Caco-2 (cell line): ENCODE measurements at regions not wholly inside any gene's neighbourhood (a gene's known extent, or its start where the extent isn't known, plus 50 kb on each side); places are given as distances from the start of the nearest gene placed in this dataset.

Source experiments
- BruUV-seq: library from RNA; stranded (reverse); fragments of 400-500 nt; replicated peaks from 2 replicates; lab custom pipeline; 2021; lab: Mats Ljungman, UMichigan
- CTCF ChIA-PET: fragments of 300-600 bp; sonication (Branson Sonifier 250); formaldehyde crosslinking; loops from one replicate; lab custom pipeline; 2022; ENCODE audit warnings: antibody characterized with exemption; lab: Charles Lee
- POLR2A ChIA-PET: fragments of 300-600 bp; sonication (Branson Sonifier 250); formaldehyde crosslinking; loops from one replicate; lab custom pipeline; 2022; ENCODE audit warnings: antibody characterized with exemption; lab: Charles Lee
- DNase-seq, 2 experiments: peaks; one replicate each; pipeline versions ENCODE4 v3.0.0 to v3.0.0-alpha.2; 2020 to 2022
- H3K27me3 ChIP-seq: replicated peaks from 2 replicates; pipeline ENCODE4 v1.6.0; 2011; ENCODE audit warnings: low read length; ENCODE audit not compliant: control insufficient read depth, insufficient read depth
- H3K36me3 ChIP-seq: 2 replicates; pipeline ENCODE4 v1.5.1; 2011; ENCODE audit warnings: low read length; ENCODE audit not compliant: control insufficient read depth, insufficient read depth
- H3K4me1 ChIP-seq: fragments of 250-450 bp; sonication (Bioruptor Pico); 2 replicates; pipeline ENCODE4 v1.5.1; 2020; ENCODE audit warnings: mild to moderate bottlenecking
- H3K4me3 ChIP-seq: 2 replicates; pipeline ENCODE4 v1.5.1; 2011; ENCODE audit warnings: low read depth, mild to moderate bottlenecking, control low read depth, low read length
- H3K9me3 ChIP-seq: fragments of 250-450 bp; sonication (Bioruptor Pico); 2 replicates; pipeline ENCODE4 v1.5.1; 2020; ENCODE audit warnings: mild to moderate bottlenecking, moderate library complexity
- H3K27ac Mint-ChIP-seq: one replicate; pipeline ENCODE4 v1.8.0; 2022; ENCODE audit warnings: mixed read lengths; ENCODE audit not compliant: unreplicated experiment
- H3K27me3 Mint-ChIP-seq: one replicate; pipeline ENCODE4 v1.8.0; 2022; ENCODE audit warnings: mixed read lengths; ENCODE audit not compliant: insufficient read depth, unreplicated experiment
- H3K36me3 Mint-ChIP-seq: one replicate; pipeline ENCODE4 v1.8.0; 2022; ENCODE audit warnings: mild to moderate bottlenecking, mixed read lengths; ENCODE audit not compliant: insufficient read depth, unreplicated experiment
- H3K4me1 Mint-ChIP-seq: one replicate; pipeline ENCODE4 v1.8.0; 2022; ENCODE audit warnings: low read depth, mixed read lengths; ENCODE audit not compliant: unreplicated experiment
- H3K4me3 Mint-ChIP-seq: one replicate; pipeline ENCODE4 v1.8.0; 2022; ENCODE audit warnings: mild to moderate bottlenecking, moderate library complexity, mixed read lengths; ENCODE audit not compliant: unreplicated experiment
- H3K9me3 Mint-ChIP-seq: one replicate; pipeline ENCODE4 v1.8.0; 2022; ENCODE audit warnings: mixed read lengths; ENCODE audit not compliant: unreplicated experiment
- intact Hi-C: fragments of 100-400 bp; cut with micrococcal nuclease; formaldehyde crosslinking; loops from one replicate; pipeline ENCODE4 v1.10.0; 2022; ENCODE audit not compliant: unreplicated experiment
- TF ChIP-seq, protein P1 (sequence below), 2 experiments: fragments of 200-600 bp in 1 of 2; IDR thresholded peaks; 1 replicate in 1 of 2; 2 replicates in 1 of 2; pipeline versions ENCODE4 v1.5.1 to v1.8.0; 2011 to 2022; ENCODE audit warnings: antibody characterized with exemption in 1 of 2, control low read depth in 1 of 2, inconsistent platforms in 1 of 2, low read depth in 1 of 2, low read length in 1 of 2, mild to moderate bottlenecking in 1 of 2, moderate library complexity in 1 of 2; ENCODE audit not compliant: insufficient read depth in 1 of 2, severe bottlenecking in 1 of 2, unreplicated experiment in 1 of 2

DNA sequence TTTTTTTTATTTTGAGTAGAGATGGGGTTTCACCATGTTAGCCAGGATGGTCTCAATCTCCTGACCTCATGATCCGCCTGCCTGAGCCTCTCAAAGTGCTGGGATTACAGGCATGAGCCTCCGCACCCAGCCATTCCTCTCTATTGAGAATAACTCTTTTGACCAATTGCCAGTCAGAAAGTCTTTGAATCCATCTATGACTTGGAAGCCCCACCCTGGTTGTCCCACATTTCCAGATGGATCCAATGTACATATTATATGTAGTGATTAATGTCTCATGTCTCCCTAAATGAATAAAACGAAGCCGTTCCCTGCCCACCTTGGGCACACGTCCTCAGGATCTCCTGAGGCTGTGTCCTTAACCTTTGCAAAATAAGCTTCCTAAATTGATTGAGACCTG, 228.3 kb upstream of the NLRP1 start:
- Mint-ChIP-seq H3K4me1 (no peaks in the 10 kb centered on the region), H3K4me3 (no peak overlapping the region), H3K36me3 (no peaks in the 10 kb centered on the region), H3K27ac (no peak overlapping the region), H3K9me3 (peaks cover 12% of the 10 kb centered on the region), H3K27me3 (no peaks in the 10 kb centered on the region)
- BruUV-seq = no TSS peak
- H3K27me3 ChIP-seq = no peaks in the 10 kb centered on the region
- no peak overlapping the region for H3K4me3 ChIP-seq
- TF ChIP-seq, protein P1, sequence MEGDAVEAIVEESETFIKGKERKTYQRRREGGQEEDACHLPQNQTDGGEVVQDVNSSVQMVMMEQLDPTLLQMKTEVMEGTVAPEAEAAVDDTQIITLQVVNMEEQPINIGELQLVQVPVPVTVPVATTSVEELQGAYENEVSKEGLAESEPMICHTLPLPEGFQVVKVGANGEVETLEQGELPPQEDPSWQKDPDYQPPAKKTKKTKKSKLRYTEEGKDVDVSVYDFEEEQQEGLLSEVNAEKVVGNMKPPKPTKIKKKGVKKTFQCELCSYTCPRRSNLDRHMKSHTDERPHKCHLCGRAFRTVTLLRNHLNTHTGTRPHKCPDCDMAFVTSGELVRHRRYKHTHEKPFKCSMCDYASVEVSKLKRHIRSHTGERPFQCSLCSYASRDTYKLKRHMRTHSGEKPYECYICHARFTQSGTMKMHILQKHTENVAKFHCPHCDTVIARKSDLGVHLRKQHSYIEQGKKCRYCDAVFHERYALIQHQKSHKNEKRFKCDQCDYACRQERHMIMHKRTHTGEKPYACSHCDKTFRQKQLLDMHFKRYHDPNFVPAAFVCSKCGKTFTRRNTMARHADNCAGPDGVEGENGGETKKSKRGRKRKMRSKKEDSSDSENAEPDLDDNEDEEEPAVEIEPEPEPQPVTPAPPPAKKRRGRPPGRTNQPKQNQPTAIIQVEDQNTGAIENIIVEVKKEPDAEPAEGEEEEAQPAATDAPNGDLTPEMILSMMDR (IDR thresholded peaks at IDR 0.05; ENCODE audit: insufficient read depth in 1 of 2, low read depth in 1 of 2, low read length in 1 of 2, severe bottlenecking in 1 of 2, unreplicated experiment in 1 of 2) = no peak
- POLR2A ChIA-PET = no interaction called here
- no peaks in the 10 kb centered on the region for H3K9me3 ChIP-seq
- H3K36me3 ChIP-seq = no peaks in the 10 kb centered on the region
- no peak for DNase-seq
- H3K4me1 ChIP-seq = no peaks in the 10 kb centered on the region
- intact Hi-C loops = no loop called here
- CTCF ChIA-PET = no interaction called here

DNA sequence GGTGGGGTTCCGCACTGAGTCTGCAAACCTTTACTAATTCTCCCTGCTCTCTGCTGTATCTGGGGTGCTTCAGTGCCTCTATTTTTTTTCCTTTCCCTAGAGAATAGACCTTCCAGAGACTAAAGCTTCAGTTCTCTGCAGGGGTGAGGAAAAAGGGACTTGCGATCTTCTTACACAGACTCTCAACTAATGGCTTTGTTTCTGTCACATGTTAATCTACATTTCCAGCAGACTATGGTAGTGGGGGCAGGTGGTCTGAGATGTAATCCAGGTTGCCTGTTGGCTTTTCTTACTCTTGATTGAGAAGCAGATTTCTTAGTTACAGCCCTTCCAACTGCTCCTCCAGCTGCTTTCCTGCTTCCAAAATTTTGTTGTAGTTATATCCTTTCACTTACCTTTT, 229.0 kb upstream of the NLRP1 start:
- ChIA-PET POLR2A (no interaction called here), CTCF (no interaction called here)
- TF ChIP-seq, protein P1 (IDR thresholded peaks at IDR 0.05; ENCODE audit: insufficient read depth in 1 of 2, low read depth in 1 of 2, low read length in 1 of 2, severe bottlenecking in 1 of 2, unreplicated experiment in 1 of 2) = no peak
- Histone ChIP-seq H3K4me1 (no peaks in the 10 kb centered on the region), H3K4me3 (no peak overlapping the region), H3K9me3 (no peaks in the 10 kb centered on the region), H3K27me3 (no peaks in the 10 kb centered on the region), H3K36me3 (no peaks in the 10 kb centered on the region)
- no peaks in the 10 kb centered on the region for H3K36me3 Mint-ChIP-seq
- no peak overlapping the region for H3K27ac Mint-ChIP-seq
- intact Hi-C loops = no loop called here
- no TSS peak for BruUV-seq
- H3K4me1 Mint-ChIP-seq = no peaks in the 10 kb centered on the region
- no peak overlapping the region for H3K4me3 Mint-ChIP-seq
- H3K27me3 Mint-ChIP-seq = no peaks in the 10 kb centered on the region
- peaks cover 12% of the 10 kb centered on the region for H3K9me3 Mint-ChIP-seq
- no peak for DNase-seq

DNA sequence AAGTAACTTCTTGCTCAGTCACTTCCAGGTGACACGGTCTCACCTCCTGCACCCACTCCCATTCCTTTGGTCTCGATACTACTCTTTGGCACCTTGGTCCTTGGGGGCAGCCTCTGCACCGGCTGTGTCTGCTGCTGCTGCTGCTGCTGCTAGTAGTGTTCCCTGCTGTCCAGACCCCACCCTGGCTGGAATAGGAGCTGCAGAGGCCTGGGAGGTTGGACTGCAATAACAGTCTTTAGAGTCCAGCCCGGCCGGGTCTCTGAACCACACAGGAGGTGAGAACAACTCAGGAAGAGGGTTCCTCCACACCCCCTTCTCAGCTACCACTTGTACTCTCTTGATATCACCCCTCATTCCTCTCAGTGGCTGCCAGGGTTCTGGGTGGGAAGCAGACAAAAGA, 231.1 kb upstream of the NLRP1 start:
- no TSS peak for BruUV-seq
- Mint-ChIP-seq H3K27me3 (no peaks in the 10 kb centered on the region), H3K4me1 (no peaks in the 10 kb centered on the region), H3K36me3 (no peaks in the 10 kb centered on the region), H3K27ac (no peak overlapping the region), H3K4me3 (no peak overlapping the region), H3K9me3 (peaks cover 12% of the 10 kb centered on the region)
- H3K27me3 ChIP-seq = no peaks in the 10 kb centered on the region
- ChIA-PET POLR2A (no interaction called here), CTCF (no interaction called here)
- H3K9me3 ChIP-seq = no peaks in the 10 kb centered on the region
- intact Hi-C loops = no loop called here
- H3K4me1 ChIP-seq = no peaks in the 10 kb centered on the region
- DNase-seq = no peak
- H3K4me3 ChIP-seq = no peak overlapping the region
- H3K36me3 ChIP-seq = no peaks in the 10 kb centered on the region
- TF ChIP-seq, protein P1 (IDR thresholded peaks at IDR 0.05; ENCODE audit: insufficient read depth in 1 of 2, low read depth in 1 of 2, low read length in 1 of 2, severe bottlenecking in 1 of 2, unreplicated experiment in 1 of 2) = no peak
